DND-41 (cell line): ENCODE measurements at regions not wholly inside any gene's neighbourhood (a gene's known extent, or its start where the extent isn't known, plus 50 kb on each side); places are given as distances from the start of the nearest gene placed in this dataset.

Experiments
- ATAC-seq: fragments of 200-7000 bp; cut with Tn5 transposase; 3 replicates; pipeline ENCODE4 v1.9.1; 2021; ENCODE audit warnings: low read depth; ENCODE audit not compliant: insufficient read depth
- DNase-seq: peaks from one replicate; pipeline ENCODE4 v3.0.0-alpha.2; 2020
- H2AFZ ChIP-seq: 2 replicates; pipeline ENCODE4 v1.6.0; 2012; ENCODE audit warnings: low read depth, low read length
- H3K27ac ChIP-seq: 2 replicates; pipeline ENCODE4 v1.5.1; 2012; ENCODE audit warnings: low read length, inconsistent platforms
- H3K27me3 ChIP-seq: fragments of 200-600 bp; sonication (generic); 2 replicates; pipeline ENCODE4 v1.6.0; 2012; ENCODE audit warnings: low read length, mild to moderate bottlenecking, inconsistent platforms; ENCODE audit not compliant: insufficient read depth, poor library complexity
- H3K36me3 ChIP-seq: 2 replicates; pipeline ENCODE4 v1.5.1; 2012; ENCODE audit warnings: low read length, inconsistent platforms; ENCODE audit not compliant: insufficient read depth
- H3K4me1 ChIP-seq: 2 replicates; pipeline ENCODE4 v1.5.1; 2012; ENCODE audit warnings: mild to moderate bottlenecking, low read length; ENCODE audit not compliant: insufficient read depth
- H3K4me2 ChIP-seq: 2 replicates; pipeline ENCODE4 v1.6.0; 2012; ENCODE audit warnings: mild to moderate bottlenecking, moderate library complexity, low read length, inconsistent platforms; ENCODE audit not compliant: insufficient read depth
- H3K4me3 ChIP-seq, 2 experiments: fragments of 200-600 bp in 1 of 2; shearing (Covaris generic) in 1 of 2; 2 replicates each; pipeline ENCODE4 v1.5.1; 2012 to 2016; ENCODE audit warnings: inconsistent platforms in 2 of 2, low read length in 2 of 2, mild to moderate bottlenecking in 2 of 2, low read depth in 1 of 2, moderate library complexity in 1 of 2
- H3K79me2 ChIP-seq: 2 replicates; pipeline ENCODE4 v1.6.0; 2012; ENCODE audit warnings: low read length, inconsistent platforms; ENCODE audit not compliant: insufficient read depth
- H3K9ac ChIP-seq: 2 replicates; pipeline ENCODE4 v1.6.0; 2012; ENCODE audit warnings: low read depth, mild to moderate bottlenecking, inconsistent platforms, low read length, moderate library complexity
- H3K9me3 ChIP-seq: 2 replicates; pipeline ENCODE4 v1.5.1; 2012; ENCODE audit warnings: low read length, moderate library complexity, mild to moderate bottlenecking, inconsistent platforms; ENCODE audit not compliant: insufficient read depth, severe bottlenecking
- H4K20me1 ChIP-seq: 2 replicates; pipeline ENCODE4 v1.6.0; 2012; ENCODE audit warnings: low read length; ENCODE audit not compliant: insufficient read depth
- CTCF ChIP-seq: IDR thresholded peaks from 2 replicates; pipeline ENCODE4 v1.5.1; 2012; ENCODE audit warnings: borderline replicate concordance, low read length, moderate library complexity, mild to moderate bottlenecking; ENCODE audit not compliant: poor library complexity, severe bottlenecking; ENCODE audit errors: extremely low read depth
- EZH2 ChIP-seq: IDR thresholded peaks from 3 replicates; pipeline ENCODE4 v1.6.1; 2012; ENCODE audit warnings: borderline replicate concordance, low read depth, mild to moderate bottlenecking, moderate library complexity, low read length, inconsistent platforms; ENCODE audit not compliant: severe bottlenecking

DNA sequence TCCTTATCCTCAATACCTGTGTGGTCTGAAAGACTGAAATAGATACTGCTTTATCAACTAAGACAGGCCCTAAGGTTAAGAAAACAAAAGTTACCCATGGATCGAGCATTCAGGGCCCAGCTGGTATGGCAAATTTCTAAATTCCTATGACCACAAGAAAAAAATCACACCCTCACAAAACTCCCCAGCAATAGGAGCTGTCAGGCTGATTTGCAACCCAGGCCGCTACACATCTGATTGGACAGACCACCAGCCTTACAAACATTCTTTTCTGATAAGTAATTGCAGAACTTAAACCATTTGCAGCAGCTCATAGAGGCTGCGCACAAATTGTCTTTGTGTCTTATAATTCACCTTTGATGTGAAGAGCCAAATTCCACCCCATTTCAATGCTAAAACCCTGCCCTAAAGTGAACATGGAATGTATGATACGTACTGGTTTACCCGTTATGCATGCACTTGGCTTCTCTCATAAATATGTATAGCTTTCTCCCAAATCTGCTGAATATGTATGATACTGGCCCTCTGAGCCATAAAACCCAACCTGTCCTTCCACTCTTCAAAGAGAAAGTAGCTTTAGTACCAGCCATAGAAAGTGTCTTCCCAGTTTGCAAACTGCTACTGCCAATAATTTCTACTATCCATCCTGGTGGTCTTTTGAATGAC is 842.5 kb downstream of the GRID1 start:
- Histone ChIP-seq H3K36me3 (no peaks in the 10 kb centered on the region), H2AFZ (no peak overlapping the region), H3K27me3 (peaks cover 3% of the 10 kb centered on the region), H3K9me3 (no peaks in the 10 kb centered on the region), H3K4me2 (no peak overlapping the region), H3K79me2 (no peaks in the 10 kb centered on the region), H3K9ac (no peak overlapping the region), H3K4me1 (no peaks in the 10 kb centered on the region), H3K27ac (no peak overlapping the region), H3K4me3 (no peak overlapping the region), H4K20me1 (no peaks in the 10 kb centered on the region)
- ATAC-seq (no peak), DNase-seq (no peak)
- TF ChIP-seq EZH2 = no peak
- no peak for TF ChIP-seq CTCF

DNA sequence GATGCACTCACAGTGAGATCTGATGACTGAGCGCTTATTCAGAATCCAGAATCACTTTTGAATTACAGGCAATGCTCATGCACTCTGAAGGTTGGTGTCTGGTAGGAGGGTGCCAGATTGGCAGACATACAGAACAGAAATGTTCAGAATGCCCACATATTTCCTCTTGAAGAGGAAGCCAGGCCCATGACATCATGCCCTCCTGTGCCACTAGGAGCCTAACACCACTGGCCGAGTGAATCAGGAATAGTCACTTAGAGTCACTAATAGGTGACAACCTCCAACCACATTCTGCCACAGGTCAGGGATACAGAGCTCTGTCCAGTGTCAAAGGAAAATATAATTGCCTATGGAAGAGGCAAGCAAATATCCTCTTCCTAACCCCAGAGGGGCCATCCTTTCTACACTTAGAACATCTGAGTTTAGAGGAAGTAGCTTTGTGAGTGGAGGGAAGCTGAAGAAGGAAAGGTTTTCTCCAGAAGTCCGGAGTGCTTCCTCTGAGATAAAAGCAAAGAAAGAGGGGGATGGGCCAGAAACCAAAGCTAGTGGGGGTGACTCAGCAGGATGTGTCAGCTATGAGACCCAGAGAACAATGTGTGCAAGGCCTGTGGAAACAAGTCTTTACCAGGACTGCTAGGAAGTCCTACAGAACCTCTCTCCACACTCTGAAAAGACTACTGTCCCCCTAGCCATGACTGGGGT is 838.8 kb downstream of the GRID1 start:
- H3K4me3 ChIP-seq = no peak overlapping the region
- ATAC-seq (no peak), DNase-seq (no peak)
- H3K4me1 ChIP-seq = no peaks in the 10 kb centered on the region
- H4K20me1 ChIP-seq = no peaks in the 10 kb centered on the region
- no peak overlapping the region for H3K4me2 ChIP-seq
- no peaks in the 10 kb centered on the region for H3K36me3 ChIP-seq
- TF ChIP-seq CTCF = no peak
- TF ChIP-seq EZH2 = no peak
- no peaks in the 10 kb centered on the region for H3K9me3 ChIP-seq
- no peak overlapping the region for H3K9ac ChIP-seq
- no peak overlapping the region for H2AFZ ChIP-seq
- H3K27ac ChIP-seq = no peak overlapping the region
- H3K79me2 ChIP-seq = no peaks in the 10 kb centered on the region
- peaks cover 3% of the 10 kb centered on the region for H3K27me3 ChIP-seq

DNA sequence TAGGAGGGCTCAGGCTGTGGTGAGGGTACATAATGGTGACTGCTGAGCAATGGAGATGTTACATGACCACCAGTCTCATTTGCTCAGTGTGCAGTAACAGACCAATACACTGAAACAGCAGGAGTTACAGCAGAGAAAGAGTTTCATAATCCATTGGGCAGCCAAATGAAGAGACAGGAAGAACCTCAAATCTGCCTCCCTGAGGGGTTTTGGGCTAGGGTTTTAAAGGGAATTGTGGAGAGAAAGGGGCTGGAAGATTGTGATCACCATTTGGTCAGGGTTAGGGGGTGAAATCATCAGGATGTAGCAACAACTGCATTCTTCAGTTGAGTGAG is 838.3 kb downstream of the GRID1 start:
- no peaks in the 10 kb centered on the region for H3K4me1 ChIP-seq
- H3K4me2 ChIP-seq = no peak overlapping the region
- H2AFZ ChIP-seq = no peak overlapping the region
- H3K27me3 ChIP-seq = peaks cover 3% of the 10 kb centered on the region
- H3K9me3 ChIP-seq = no peaks in the 10 kb centered on the region
- H3K36me3 ChIP-seq = no peaks in the 10 kb centered on the region
- H3K79me2 ChIP-seq = no peaks in the 10 kb centered on the region
- no peak overlapping the region for H3K4me3 ChIP-seq
- TF ChIP-seq CTCF (no peak), EZH2 (no peak)
- DNase-seq (no peak), ATAC-seq (no peak)
- no peaks in the 10 kb centered on the region for H4K20me1 ChIP-seq
- no peak overlapping the region for H3K9ac ChIP-seq
- H3K27ac ChIP-seq = no peak overlapping the region
